ENCODE measurements at regions not wholly inside any gene's neighbourhood (a gene's known extent, or its start where the extent isn't known, plus 50 kb on each side); places are given as distances from the start of the nearest gene placed in this dataset.
"Not testable (repeated sequence)": the region's sequence is repeated elsewhere in the genome, so short reads cannot be mapped to it uniquely, and the experiment has no call there.

DNA sequence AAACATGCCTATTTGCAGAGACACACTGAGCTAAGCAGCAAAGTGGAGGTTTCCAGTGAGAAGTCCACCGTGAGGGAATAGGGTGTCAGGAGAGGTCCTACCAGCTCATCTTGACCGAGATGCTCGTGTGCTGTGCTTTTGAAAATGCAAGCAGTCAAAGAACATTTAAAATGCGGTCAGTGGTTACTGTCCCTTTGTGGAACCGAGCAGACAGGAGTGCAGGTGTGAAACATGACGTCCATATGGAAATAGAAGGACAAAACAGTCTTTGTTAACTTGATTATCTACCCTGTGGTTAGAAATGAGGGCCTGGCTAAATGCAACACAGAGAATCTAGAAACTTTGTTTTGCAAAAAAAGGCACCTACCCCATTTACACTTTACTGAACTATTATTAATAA, 473.3 kb downstream of the SPATA31A6 start:
- intact Hi-C loops (cut with micrococcal nuclease); H3K4me3 Mint-ChIP-seq; H3K27me3 Mint-ChIP-seq (ENCODE audit: insufficient read depth); H3K36me3 Mint-ChIP-seq (ENCODE audit: low read depth); H3K4me1 Mint-ChIP-seq (ENCODE audit: low read depth); H3K27ac Mint-ChIP-seq; H3K9me3 Mint-ChIP-seq; DNase-seq (ENCODE audit: low spot score): not testable (repeated sequence)

GRCh38 chr9:42657496-42657895, 474.0 kb downstream of the SPATA31A6 start:
- DNase-seq (ENCODE audit: low spot score); H3K27me3 Mint-ChIP-seq (ENCODE audit: insufficient read depth); H3K4me3 Mint-ChIP-seq; H3K4me1 Mint-ChIP-seq (ENCODE audit: low read depth); H3K27ac Mint-ChIP-seq; H3K36me3 Mint-ChIP-seq (ENCODE audit: low read depth); intact Hi-C loops (cut with micrococcal nuclease); H3K9me3 Mint-ChIP-seq: not testable (repeated sequence)

GRCh38 chr9:42697146-42697545, 513.7 kb downstream of the SPATA31A6 start:
- intact Hi-C loops (cut with micrococcal nuclease); H3K9me3 Mint-ChIP-seq; H3K4me3 Mint-ChIP-seq; DNase-seq (ENCODE audit: low spot score); H3K36me3 Mint-ChIP-seq (ENCODE audit: low read depth); H3K4me1 Mint-ChIP-seq (ENCODE audit: low read depth); H3K27me3 Mint-ChIP-seq (ENCODE audit: insufficient read depth); H3K27ac Mint-ChIP-seq: not testable (repeated sequence)

GRCh38 chr9:42702890-42703289, 519.4 kb downstream of the SPATA31A6 start:
- H3K27me3 Mint-ChIP-seq (ENCODE audit: insufficient read depth); DNase-seq (ENCODE audit: low spot score); H3K27ac Mint-ChIP-seq; H3K9me3 Mint-ChIP-seq; intact Hi-C loops (cut with micrococcal nuclease); H3K4me3 Mint-ChIP-seq; H3K36me3 Mint-ChIP-seq (ENCODE audit: low read depth); H3K4me1 Mint-ChIP-seq (ENCODE audit: low read depth): not testable (repeated sequence)

- intact Hi-C loops (cut with micrococcal nuclease); H3K9me3 Mint-ChIP-seq; DNase-seq (ENCODE audit: low spot score); H3K36me3 Mint-ChIP-seq (ENCODE audit: low read depth); H3K4me1 Mint-ChIP-seq (ENCODE audit: low read depth); H3K27me3 Mint-ChIP-seq (ENCODE audit: insufficient read depth); H3K4me3 Mint-ChIP-seq; H3K27ac Mint-ChIP-seq: not testable (repeated sequence)
Measured at GRCh38 chr9:42724841-42725835, 541.7 kb downstream of the SPATA31A6 start.

DNA sequence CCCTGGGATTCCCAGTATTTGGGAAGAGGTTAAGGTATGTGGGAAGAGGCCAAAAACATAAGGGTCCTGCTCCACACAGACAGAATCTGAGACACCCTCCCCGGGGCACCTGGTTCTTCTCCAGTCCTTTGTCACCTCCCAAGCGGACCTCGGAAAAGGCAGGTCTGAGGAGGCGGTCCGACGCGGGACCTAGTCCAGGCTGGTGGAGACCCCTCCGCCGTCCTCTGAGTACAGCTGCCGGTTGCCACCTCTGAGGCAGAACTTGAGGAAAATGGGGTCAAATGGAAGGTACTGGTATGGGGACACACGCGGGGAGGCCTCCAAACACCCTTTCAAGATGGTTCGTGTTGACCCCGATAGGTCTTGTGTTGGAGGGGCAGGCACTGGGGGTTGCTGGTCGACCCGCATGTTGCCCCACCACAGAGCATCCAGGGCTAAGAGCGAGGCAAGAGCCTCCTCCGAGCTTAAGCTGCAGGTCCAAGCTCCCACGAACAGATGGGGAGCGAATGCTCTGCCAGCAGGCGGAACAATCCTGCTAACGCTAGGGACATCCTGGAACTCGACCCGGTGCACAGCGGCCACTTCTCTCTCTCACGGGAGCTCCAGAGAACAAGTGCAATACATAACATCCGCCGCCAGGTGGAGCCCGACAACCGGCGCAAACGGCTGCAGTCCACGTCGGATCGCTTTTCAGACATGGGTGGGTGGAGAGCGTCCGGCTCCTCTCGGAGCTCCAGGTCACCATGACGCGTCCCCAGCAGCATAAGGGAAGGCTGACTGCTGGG, 559.8 kb downstream of the SPATA31A6 start:
- H3K27me3 Mint-ChIP-seq (ENCODE audit: insufficient read depth); H3K4me1 Mint-ChIP-seq (ENCODE audit: low read depth); H3K9me3 Mint-ChIP-seq; intact Hi-C loops (cut with micrococcal nuclease); H3K27ac Mint-ChIP-seq; H3K4me3 Mint-ChIP-seq; H3K36me3 Mint-ChIP-seq (ENCODE audit: low read depth): not testable (repeated sequence)
- DNase-seq (ENCODE audit: low spot score): peak; percentile 38

- H3K36me3 Mint-ChIP-seq (ENCODE audit: low read depth); DNase-seq (ENCODE audit: low spot score); H3K27ac Mint-ChIP-seq; intact Hi-C loops (cut with micrococcal nuclease); H3K4me3 Mint-ChIP-seq; H3K4me1 Mint-ChIP-seq (ENCODE audit: low read depth); H3K27me3 Mint-ChIP-seq (ENCODE audit: insufficient read depth); H3K9me3 Mint-ChIP-seq: not testable (repeated sequence)
Measured at GRCh38 chr9:42757251-42757650, 573.8 kb downstream of the SPATA31A6 start.

GRCh38 chr9:42759320-42759719, 575.9 kb downstream of the SPATA31A6 start:
- intact Hi-C loops (cut with micrococcal nuclease); H3K9me3 Mint-ChIP-seq; H3K4me1 Mint-ChIP-seq (ENCODE audit: low read depth); DNase-seq (ENCODE audit: low spot score); H3K4me3 Mint-ChIP-seq; H3K27me3 Mint-ChIP-seq (ENCODE audit: insufficient read depth); H3K27ac Mint-ChIP-seq; H3K36me3 Mint-ChIP-seq (ENCODE audit: low read depth): not testable (repeated sequence)

GRCh38 chr9:42782201-42782600, 598.7 kb downstream of the SPATA31A6 start:
- H3K27me3 Mint-ChIP-seq (ENCODE audit: insufficient read depth); H3K9me3 Mint-ChIP-seq; intact Hi-C loops (cut with micrococcal nuclease); H3K4me1 Mint-ChIP-seq (ENCODE audit: low read depth); H3K4me3 Mint-ChIP-seq; H3K27ac Mint-ChIP-seq; H3K36me3 Mint-ChIP-seq (ENCODE audit: low read depth); DNase-seq (ENCODE audit: low spot score): not testable (repeated sequence)

GRCh38 chr9:42792725-42793124, 609.3 kb downstream of the SPATA31A6 start:
- DNase-seq (ENCODE audit: low spot score); H3K27ac Mint-ChIP-seq; H3K4me3 Mint-ChIP-seq; H3K36me3 Mint-ChIP-seq (ENCODE audit: low read depth); H3K4me1 Mint-ChIP-seq (ENCODE audit: low read depth); H3K9me3 Mint-ChIP-seq; H3K27me3 Mint-ChIP-seq (ENCODE audit: insufficient read depth); intact Hi-C loops (cut with micrococcal nuclease): not testable (repeated sequence)

GRCh38 chr9:42798571-42798970, 615.1 kb downstream of the SPATA31A6 start:
- H3K4me1 Mint-ChIP-seq (ENCODE audit: low read depth); H3K27ac Mint-ChIP-seq; H3K36me3 Mint-ChIP-seq (ENCODE audit: low read depth); intact Hi-C loops (cut with micrococcal nuclease); H3K9me3 Mint-ChIP-seq; H3K27me3 Mint-ChIP-seq (ENCODE audit: insufficient read depth); DNase-seq (ENCODE audit: low spot score); H3K4me3 Mint-ChIP-seq: not testable (repeated sequence)

- H3K4me3 Mint-ChIP-seq; H3K9me3 Mint-ChIP-seq; H3K27ac Mint-ChIP-seq; intact Hi-C loops (cut with micrococcal nuclease); DNase-seq (ENCODE audit: low spot score); H3K27me3 Mint-ChIP-seq (ENCODE audit: insufficient read depth); H3K36me3 Mint-ChIP-seq (ENCODE audit: low read depth); H3K4me1 Mint-ChIP-seq (ENCODE audit: low read depth): not testable (repeated sequence)
Measured at GRCh38 chr9:42802716-42803115, 619.3 kb downstream of the SPATA31A6 start.

GRCh38 chr9:42806674-42807073, 623.2 kb downstream of the SPATA31A6 start:
- H3K4me3 Mint-ChIP-seq; H3K27me3 Mint-ChIP-seq (ENCODE audit: insufficient read depth); DNase-seq (ENCODE audit: low spot score); H3K36me3 Mint-ChIP-seq (ENCODE audit: low read depth); H3K4me1 Mint-ChIP-seq (ENCODE audit: low read depth); H3K27ac Mint-ChIP-seq; intact Hi-C loops (cut with micrococcal nuclease); H3K9me3 Mint-ChIP-seq: not testable (repeated sequence)
